IMR-90 (cell line): ENCODE measurements at regions not wholly inside any gene's neighbourhood (a gene's known extent, or its start where the extent isn't known, plus 50 kb on each side); places are given as distances from the start of the nearest gene placed in this dataset.

Source experiments
- ATAC-seq: fragments of 200-7000 bp; cut with Tn5 transposase; 2 replicates; pipeline ENCODE4 v1.9.1; 2020; ENCODE audit warnings: low read depth, mild to moderate bottlenecking, moderate library complexity
- BruUV-seq: library from RNA; stranded (reverse); fragments of 400-500 nt; replicated peaks from 2 replicates; lab custom pipeline; 2021; lab: Mats Ljungman, UMichigan
- CTCF ChIA-PET: fragments of 300-600 bp; formaldehyde crosslinking; extraction: SDS; loops from one replicate; lab custom pipeline; 2021; ENCODE audit warnings: antibody characterized with exemption; lab: Yijun Ruan, JAX
- POLR2A ChIA-PET: fragments of 300-600 bp; sonication (Branson Sonifier 250); formaldehyde crosslinking; loops from one replicate; lab custom pipeline; 2022; ENCODE audit warnings: antibody characterized with exemption; ENCODE audit not compliant: unreplicated experiment; lab: Charles Lee
- DNase-seq: peaks from one replicate; pipeline ENCODE4 v3.0.0; 2013
- H2AFZ ChIP-seq: replicated peaks from 2 replicates; pipeline ENCODE3; 2013; ENCODE audit warnings: low read length, mild to moderate bottlenecking; ENCODE audit not compliant: poor library complexity
- H2AK5ac ChIP-seq: 2 replicates; pipeline ENCODE4 v1.6.1; 2013; ENCODE audit warnings: low read depth, low read length, inconsistent platforms
- H2AK9ac ChIP-seq: replicated peaks from 2 replicates; pipeline ENCODE3; 2013; ENCODE audit warnings: mild to moderate bottlenecking, low read depth, low read length, moderate library complexity; ENCODE audit not compliant: poor library complexity
- H2BK120ac ChIP-seq: 2 replicates; pipeline ENCODE4 v1.6.1; 2013; ENCODE audit warnings: low read depth, low read length, inconsistent platforms
- H2BK15ac ChIP-seq: 3 replicates; pipeline ENCODE4 v1.6.1; 2013; ENCODE audit warnings: low read depth, low read length, inconsistent platforms
- H2BK20ac ChIP-seq: 2 replicates; pipeline ENCODE4 v1.6.1; 2013; ENCODE audit warnings: low read depth, mild to moderate bottlenecking, inconsistent platforms, low read length, moderate library complexity
- H2BK5ac ChIP-seq: 2 replicates; pipeline ENCODE4 v1.6.1; 2013; ENCODE audit warnings: mild to moderate bottlenecking, low read depth, low read length, inconsistent platforms; ENCODE audit not compliant: poor library complexity, severe bottlenecking
- H3K14ac ChIP-seq: replicated peaks from 2 replicates; pipeline ENCODE4 v1.6.1; 2013; ENCODE audit warnings: low read depth, low read length, inconsistent platforms
- H3K18ac ChIP-seq: 2 replicates; pipeline ENCODE4 v1.6.1; 2013; ENCODE audit warnings: low read depth, low read length, control low read depth
- H3K23ac ChIP-seq: 2 replicates; pipeline ENCODE4 v1.6.1; 2013; ENCODE audit warnings: low read depth, low read length, inconsistent platforms
- H3K27ac ChIP-seq: 2 replicates; pipeline ENCODE4 v1.5.1; 2013; ENCODE audit warnings: mild to moderate bottlenecking, control low read depth, low read length; ENCODE audit not compliant: insufficient read depth
- H3K27me3 ChIP-seq: 2 replicates; pipeline ENCODE4 v1.6.1; 2013; ENCODE audit warnings: low read length; ENCODE audit not compliant: control insufficient read depth, insufficient read depth
- H3K36me3 ChIP-seq: 2 replicates; pipeline ENCODE4 v1.6.1; 2013; ENCODE audit warnings: low read length, mixed read lengths; ENCODE audit not compliant: control insufficient read depth, insufficient read depth
- H3K4ac ChIP-seq: 2 replicates; pipeline ENCODE4 v1.6.1; 2013; ENCODE audit warnings: low read depth, low read length, inconsistent platforms
- H3K4me1 ChIP-seq: 2 replicates; pipeline ENCODE4 v1.6.1; 2013; ENCODE audit warnings: low read length, mixed read lengths; ENCODE audit not compliant: control insufficient read depth, insufficient read depth
- H3K4me2 ChIP-seq: 2 replicates; pipeline ENCODE4 v1.6.1; 2013; ENCODE audit warnings: low read depth, mild to moderate bottlenecking, control low read depth, low read length, moderate library complexity
- H3K4me3 ChIP-seq: 2 replicates; pipeline ENCODE4 v1.5.1; 2013; ENCODE audit warnings: low read depth, mild to moderate bottlenecking, control low read depth, low read length, moderate library complexity; ENCODE audit not compliant: insufficient read depth
- H3K56ac ChIP-seq: 2 replicates; pipeline ENCODE4 v1.6.1; 2013; ENCODE audit warnings: low read length, inconsistent platforms; ENCODE audit not compliant: insufficient read depth; ENCODE audit errors: extremely low read depth
- H3K79me1 ChIP-seq, 2 experiments: 2 replicates each; pipeline ENCODE4 v1.6.1; 2013; ENCODE audit warnings: low read length in 2 of 2, inconsistent platforms in 1 of 2, low read depth in 1 of 2
- H3K9ac ChIP-seq: 2 replicates; pipeline ENCODE4 v1.6.1; 2013; ENCODE audit warnings: low read depth, low read length, control low read depth
- H3K9me1 ChIP-seq: 2 replicates; pipeline ENCODE4 v1.6.1; 2013; ENCODE audit warnings: low read length, inconsistent platforms; ENCODE audit not compliant: insufficient read depth
- H3K9me3 ChIP-seq: 2 replicates; pipeline ENCODE4 v1.6.1; 2013; ENCODE audit warnings: low read length; ENCODE audit not compliant: control insufficient read depth, insufficient read depth
- H4K20me1 ChIP-seq: 2 replicates; pipeline ENCODE4 v1.6.1; 2013; ENCODE audit warnings: low read length, inconsistent platforms; ENCODE audit not compliant: insufficient read depth
- H4K5ac ChIP-seq: 2 replicates; pipeline ENCODE4 v1.6.1; 2013; ENCODE audit warnings: mild to moderate bottlenecking, low read depth, low read length, control low read depth
- H4K8ac ChIP-seq, 2 experiments: 2 replicates each; pipeline ENCODE4 v1.6.1; 2013; ENCODE audit warnings: low read depth in 2 of 2, low read length in 2 of 2, control low read depth in 1 of 2, inconsistent platforms in 1 of 2
- H4K91ac ChIP-seq: 2 replicates; pipeline ENCODE4 v1.6.1; 2013; ENCODE audit warnings: low read depth, low read length, inconsistent platforms; ENCODE audit not compliant: insufficient read depth
- BHLHE40 ChIP-seq: fragments of 150-350 bp; IDR thresholded peaks from 2 replicates; pipeline ENCODE4 v1.6.1; 2016; ENCODE audit warnings: mild to moderate bottlenecking, low read depth, low read length
- CHD1 ChIP-seq: IDR thresholded peaks from 2 replicates; pipeline ENCODE4 v1.6.1; 2012; ENCODE audit warnings: low read depth, low read length, improper control_type of control experiment
- MAZ ChIP-seq: IDR thresholded peaks from 2 replicates; pipeline ENCODE4 v1.6.1; 2012; ENCODE audit warnings: low read depth, mild to moderate bottlenecking, low read length, improper control_type of control experiment, moderate library complexity, borderline replicate concordance
- MXI1 ChIP-seq: IDR thresholded peaks from 2 replicates; pipeline ENCODE4 v1.6.1; 2012; ENCODE audit warnings: low read depth, mild to moderate bottlenecking, low read length, moderate library complexity, borderline replicate concordance
- POLR2A ChIP-seq: IDR thresholded peaks from 2 replicates; pipeline ENCODE4 v1.6.1; 2012; ENCODE audit warnings: mild to moderate bottlenecking, low read depth, low read length
- RAD21 ChIP-seq: IDR thresholded peaks from 2 replicates; pipeline ENCODE4 v1.6.1; 2012; ENCODE audit warnings: low read length, improper control_type of control experiment
- RCOR1 ChIP-seq: IDR thresholded peaks from 2 replicates; pipeline ENCODE4 v1.6.1; 2012; ENCODE audit warnings: mild to moderate bottlenecking, low read length, improper control_type of control experiment; ENCODE audit not compliant: insufficient replicate concordance
- RFX5 ChIP-seq: IDR thresholded peaks from 2 replicates; pipeline ENCODE4 v1.8.0; 2012; ENCODE audit warnings: low read depth, mild to moderate bottlenecking, low read length, moderate library complexity
- SMC3 ChIP-seq: fragments of 150-350 bp; IDR thresholded peaks from 2 replicates; pipeline ENCODE4 v1.6.1; 2016; ENCODE audit warnings: low read depth, mild to moderate bottlenecking, antibody characterized with exemption, low read length, moderate library complexity
- dilution Hi-C: fragments of 300-500 bp; cut with HindIII; formaldehyde crosslinking; loops from one replicate; pipeline ENCODE4 v1.14.3; 2018; ENCODE audit warnings: low sequenced_read_pairs; ENCODE audit not compliant: unreplicated experiment
- in situ Hi-C: fragments of 300-500 bp; cut with MboI; formaldehyde crosslinking; loops from 3 replicates; pipeline ENCODE4 v1.14.3; 2019; ENCODE audit warnings: low sequenced_read_pairs, inconsistent platforms, mixed read lengths
- intact Hi-C: fragments of 100-400 bp; cut with micrococcal nuclease; formaldehyde crosslinking; loops from 2 replicates; pipeline ENCODE4 v1.10.0; 2022
- TF ChIP-seq, protein P1 (sequence below): fragments of 150-350 bp; IDR thresholded peaks from 2 replicates; pipeline ENCODE4 v1.6.1; 2016; ENCODE audit warnings: low read depth, mild to moderate bottlenecking, low read length, moderate library complexity, borderline replicate concordance

- no peak overlapping the region for H2AK9ac ChIP-seq
- no peak overlapping the region for H2AFZ ChIP-seq
- H4K8ac ChIP-seq: no peak overlapping the region
- POLR2A ChIA-PET: no interaction called here
- H3K23ac ChIP-seq: no peak overlapping the region
- DNase-seq: peak; percentile 2
- no peak overlapping the region for H2BK20ac ChIP-seq
- no peak overlapping the region for H3K14ac ChIP-seq
- H3K9me3 ChIP-seq: no peaks in the 10 kb centered on the region
- H4K20me1 ChIP-seq: no peaks in the 10 kb centered on the region
- no TSS peak for BruUV-seq
- no peak overlapping the region for H3K4me3 ChIP-seq
- H2AK5ac ChIP-seq: no peak overlapping the region
- no peak overlapping the region for H3K18ac ChIP-seq
- no peak overlapping the region for H3K9ac ChIP-seq
- no peaks in the 10 kb centered on the region for H3K9me1 ChIP-seq
- no peaks in the 10 kb centered on the region for H3K27me3 ChIP-seq
- TF ChIP-seq BHLHE40 (no peak), RAD21 (no peak), POLR2A (no peak), RCOR1 (no peak), SMC3 (no peak), MXI1 (no peak), RFX5 (no peak), CHD1 (no peak), MAZ (no peak)
- TF ChIP-seq, protein P1, sequence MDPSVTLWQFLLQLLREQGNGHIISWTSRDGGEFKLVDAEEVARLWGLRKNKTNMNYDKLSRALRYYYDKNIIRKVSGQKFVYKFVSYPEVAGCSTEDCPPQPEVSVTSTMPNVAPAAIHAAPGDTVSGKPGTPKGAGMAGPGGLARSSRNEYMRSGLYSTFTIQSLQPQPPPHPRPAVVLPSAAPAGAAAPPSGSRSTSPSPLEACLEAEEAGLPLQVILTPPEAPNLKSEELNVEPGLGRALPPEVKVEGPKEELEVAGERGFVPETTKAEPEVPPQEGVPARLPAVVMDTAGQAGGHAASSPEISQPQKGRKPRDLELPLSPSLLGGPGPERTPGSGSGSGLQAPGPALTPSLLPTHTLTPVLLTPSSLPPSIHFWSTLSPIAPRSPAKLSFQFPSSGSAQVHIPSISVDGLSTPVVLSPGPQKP: no peak
- no peak overlapping the region for H4K91ac ChIP-seq
- ATAC-seq: no peak
- CTCF ChIA-PET: no interaction called here
- no peak overlapping the region for H2BK120ac ChIP-seq
- dilution Hi-C loops: no loop called here
- H2BK5ac ChIP-seq: no peak overlapping the region
- in situ Hi-C loops: no loop called here
- no peak overlapping the region for H4K5ac ChIP-seq
- no peak overlapping the region for H3K4me2 ChIP-seq
- H2BK15ac ChIP-seq: no peak overlapping the region
- no peaks in the 10 kb centered on the region for H3K36me3 ChIP-seq
- H3K27ac ChIP-seq: no peak overlapping the region
- no peak overlapping the region for H3K56ac ChIP-seq
- no peak overlapping the region for H3K4ac ChIP-seq
- intact Hi-C loops: no loop called here
- no peaks in the 10 kb centered on the region for H3K79me1 ChIP-seq
- H3K4me1 ChIP-seq: no peaks in the 10 kb centered on the region
Observed at GRCh38 chr3:90062016-90062415, 954.6 kb downstream of the EPHA3 start.
